Mucosa of gallbladder (tissue), 1 donor: ENCODE measurements at regions not wholly inside any gene's neighbourhood (a gene's known extent, or its start where the extent isn't known, plus 50 kb on each side); places are given as distances from the start of the nearest gene placed in this dataset.

Experiments used
- DNase-seq: peaks from one replicate; pipeline ENCODE4 v3.0.0-alpha.2; 2020; ENCODE audit warnings: low spot score
- donor health status: DM: no; HTN: no; CAD: no.

GRCh38 chr14:101241807-101242278 lies 319.5 kb upstream of the DIO3 start:
- DNase-seq, result no peak

GRCh38 chr14:101242442-101243385 lies 318.6 kb upstream of the DIO3 start:
- no peak for DNase-seq

GRCh38 chr14:101243587-101244338 lies 317.5 kb upstream of the DIO3 start:
- DNase-seq, result no peak

- no peak for DNase-seq
These were observed 314.1 kb upstream of the DIO3 start for GRCh38 chr14:101246894-101247841.

- DNase-seq, result peak; percentile 5
These were observed 313.2 kb upstream of the DIO3 start for GRCh38 chr14:101247842-101248725.

- peak; percentile 6 for DNase-seq
These were observed 312.2 kb upstream of the DIO3 start for GRCh38 chr14:101248840-101249675.

- DNase-seq, result peak; percentile 8
These were observed 311.6 kb upstream of the DIO3 start for GRCh38 chr14:101249676-101250036.

- DNase-seq, result peak; percentile 7
These were observed 310.9 kb upstream of the DIO3 start for GRCh38 chr14:101250336-101250947.

- DNase-seq, result peak; percentile 6
These were observed 310.1 kb upstream of the DIO3 start for GRCh38 chr14:101250948-101251811.

- peak; percentile 2 for DNase-seq
These were observed 309.4 kb upstream of the DIO3 start for GRCh38 chr14:101251812-101252442.

- DNase-seq, result peak; percentile 6
These were observed 308.7 kb upstream of the DIO3 start for GRCh38 chr14:101252443-101253214.

GRCh38 chr14:101253948-101254347 lies 307.3 kb upstream of the DIO3 start:
- peak; percentile 7 for DNase-seq

GRCh38 chr14:101254805-101255764 lies 306.2 kb upstream of the DIO3 start:
- peak; percentile 24 for DNase-seq

- DNase-seq, result no peak
These were observed 305.6 kb upstream of the DIO3 start for GRCh38 chr14:101255765-101256125.

- no peak for DNase-seq
These were observed 305.0 kb upstream of the DIO3 start for GRCh38 chr14:101256266-101256665.

GRCh38 chr14:101257551-101257950 lies 303.7 kb upstream of the DIO3 start:
- no peak for DNase-seq
